Body of pancreas (tissue), 4 donors: ENCODE measurements at regions not wholly inside any gene's neighbourhood (a gene's known extent, or its start where the extent isn't known, plus 50 kb on each side); places are given as distances from the start of the nearest gene placed in this dataset. TPM values are rescaled to one million over a fixed set of nuclear protein-coding genes. Genes with fewer than 3 reads are reported as not detected.

ENCODE experiments used
- ATAC-seq: fragments of 150-250 bp; one replicate; pipeline ENCODE4 v1.9.1; 2016
- DNase-seq, 4 donors: peaks; one replicate each; pipeline ENCODE4 v3.0.0-alpha.2; 2019
- H3K27ac ChIP-seq, 4 donors: fragments of 200-600 bp; sonication (generic); 1 replicate in 3 of 4; 2 replicates in 1 of 4; pipeline versions ENCODE4 v1.5.1 to v1.6.1; 2016 to 2019; ENCODE audit warnings: mild to moderate bottlenecking in 1 of 4, mixed read lengths in 1 of 4, moderate library complexity in 1 of 4
- H3K27me3 ChIP-seq, 2 donors: fragments of 200-600 bp; sonication (generic); one replicate each; pipeline ENCODE4 v1.6.0; 2016; ENCODE audit warnings: mild to moderate bottlenecking in 1 of 2
- H3K36me3 ChIP-seq, 2 donors: fragments of 200-600 bp; sonication (generic); replicated peaks in 1 of 2; 2 replicates each; pipeline ENCODE4 v1.5.1; 2016; ENCODE audit warnings: low read depth in 2 of 2; ENCODE audit not compliant: insufficient read depth in 1 of 2
- H3K4me1 ChIP-seq: fragments of 200-600 bp; sonication (generic); one replicate; pipeline ENCODE4 v1.6.0; 2016
- H3K4me3 ChIP-seq, 2 donors: fragments of 200-600 bp; sonication (generic); 1 replicate in 1 of 2; 2 replicates in 1 of 2; pipeline ENCODE4 v1.5.1; 2016 to 2019
- H3K9me3 ChIP-seq, 3 donors: fragments of 200-600 bp; sonication (generic); 1 replicate in 2 of 3; 2 replicates in 1 of 3; pipeline ENCODE4 v1.5.1; 2016
- CTCF ChIP-seq, 7 experiments: fragments of 450-650 bp in 4 of 7; fragments of 200-600 bp in 3 of 7; sonication (generic) in 3 of 7; IDR thresholded peaks; one replicate each; pipeline ENCODE4 v1.5.1; 2016 to 2019; ENCODE audit warnings: antibody characterized with exemption in 7 of 7
- POLR2A ChIP-seq, 3 donors: fragments of 450-650 bp; IDR thresholded peaks; one replicate each; pipeline ENCODE4 v1.6.1; 2016; ENCODE audit warnings: antibody characterized with exemption in 3 of 3, mild to moderate bottlenecking in 2 of 3
- WGBS, 2 donors: methylation state at CpG; one replicate each; pipeline ENCODE4 v1.1.5; 2017; 5-methylcytosine and 5-hydroxymethylcytosine counted together
- intact Hi-C: fragments of 100-400 bp; cut with DNase I; formaldehyde crosslinking; loops from one replicate; pipeline ENCODE4 v1.15.1; 2023
- small RNA-seq: library from RNA; depleted of rRNA; stranded (forward); fragments of <200 nt; gene quantifications from one replicate; pipeline ENCODE3, GENCODE V24; 2016

GRCh38 chr18:8549254-8549757 is 59.9 kb upstream of the RAB12 start:
- Histone ChIP-seq H3K4me1 (no peaks in the 10 kb centered on the region), H3K27ac (no peak overlapping the region), H3K4me3 (no peak overlapping the region), H3K27me3 (no peaks in the 10 kb centered on the region), H3K36me3 (no peaks in the 10 kb centered on the region), H3K9me3 (no peaks in the 10 kb centered on the region)
- intact Hi-C loops = no loop called here
- TF ChIP-seq CTCF (IDR thresholded peaks at IDR 0.05) (no peak), POLR2A (IDR thresholded peaks at IDR 0.05) (no peak)
- 66 to 78% methylated on average over 6 of the region's 6 CpGs for WGBS, 2 donors
- ATAC-seq = no peak
- DNase-seq = no peak

- 59 to 63% methylated on average over 4 of the region's 4 CpGs for WGBS, 2 donors
- H3K27ac ChIP-seq = no peak overlapping the region
- no peak for DNase-seq
- intact Hi-C loops = no loop called here
- no peaks in the 10 kb centered on the region for H3K36me3 ChIP-seq
- H3K4me1 ChIP-seq = no peaks in the 10 kb centered on the region
- TF ChIP-seq POLR2A (IDR thresholded peaks at IDR 0.05) = no peak
- H3K4me3 ChIP-seq = no peak overlapping the region
- no peak for ATAC-seq
- H3K9me3 ChIP-seq = no peaks in the 10 kb centered on the region
- no peaks in the 10 kb centered on the region for H3K27me3 ChIP-seq
Measured at GRCh38 chr18:8552151-8552550, 57.1 kb upstream of the RAB12 start.

DNA sequence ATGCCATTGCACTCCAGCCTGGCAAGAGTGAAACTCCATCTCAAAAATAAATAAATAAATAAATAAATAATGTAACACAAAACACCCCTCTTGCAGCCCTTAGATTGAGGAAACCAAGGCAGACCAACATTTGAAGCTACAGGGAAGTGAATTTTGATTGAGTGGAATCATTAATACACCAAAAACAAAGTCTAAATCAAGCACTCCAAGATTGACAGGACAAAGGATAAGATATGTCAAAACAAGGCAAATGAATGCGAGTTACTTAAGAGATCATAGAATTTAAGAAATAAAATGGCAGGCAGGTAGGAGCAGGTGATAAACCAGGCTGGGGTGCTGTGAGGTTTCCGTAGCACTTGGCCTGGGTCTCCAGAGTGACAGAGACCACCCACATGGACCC is 54.9 kb upstream of the RAB12 start:
- ATAC-seq = no peak
- DNase-seq = no peak
- H3K4me3 ChIP-seq = no peak overlapping the region
- H3K27ac ChIP-seq = no peak overlapping the region
- H3K4me1 ChIP-seq = no peaks in the 10 kb centered on the region
- WGBS, 2 donors = 79 to 88% methylated on average over 2 of the region's 2 CpGs
- H3K27me3 ChIP-seq = no peaks in the 10 kb centered on the region
- intact Hi-C loops = no loop called here
- no peak for TF ChIP-seq CTCF (IDR thresholded peaks at IDR 0.05)
- H3K36me3 ChIP-seq = no peaks in the 10 kb centered on the region
- H3K9me3 ChIP-seq = no peaks in the 10 kb centered on the region

- 75 to 86% methylated on average over 4 of the region's 4 CpGs for WGBS, 2 donors
- TF ChIP-seq CTCF (IDR thresholded peaks at IDR 0.05) (no peak), POLR2A (IDR thresholded peaks at IDR 0.05) (no peak)
- H3K9me3 ChIP-seq = no peaks in the 10 kb centered on the region
- ATAC-seq = no peak
- intact Hi-C loops = no loop called here
- no peak overlapping the region for H3K27ac ChIP-seq
- no peaks in the 10 kb centered on the region for H3K4me1 ChIP-seq
- DNase-seq = no peak
- no peaks in the 10 kb centered on the region for H3K36me3 ChIP-seq
- no peaks in the 10 kb centered on the region for H3K27me3 ChIP-seq
- no peak overlapping the region for H3K4me3 ChIP-seq
Measured at GRCh38 chr18:8556424-8556823, 52.8 kb upstream of the RAB12 start.

Small RNA genes in the stretch of these regions (small RNA-seq; reads per million reads assigned to genes)
- not detected for gene RN7SL50P
